Left lung (tissue), 4 donors: ENCODE measurements at regions not wholly inside any gene's neighbourhood (a gene's known extent, or its start where the extent isn't known, plus 50 kb on each side); places are given as distances from the start of the nearest gene placed in this dataset.
"Not testable (repeated sequence)": the region's sequence is repeated elsewhere in the genome, so short reads cannot be mapped to it uniquely, and the experiment has no call there.

ENCODE experiments used
- ATAC-seq: fragments of 200-7000 bp; cut with Tn5 transposase; one replicate; pipeline ENCODE4 v1.9.1; 2020; ENCODE audit warnings: moderate library complexity
- DNase-seq, 4 donors: peaks; one replicate each; pipeline ENCODE4 v3.0.0-alpha.2; 2013 to 2020
- H3K27ac ChIP-seq, 2 donors: fragments of 200-600 bp; sonication (generic) in 1 of 2; one replicate each; pipeline versions ENCODE4 v1.5.0 to v1.8.0; 2020 to 2021
- H3K27me3 ChIP-seq, 2 donors: fragments of 200-600 bp; sonication (generic) in 1 of 2; one replicate each; pipeline versions ENCODE4 v1.5.0 to v1.8.0; 2020 to 2021
- H3K36me3 ChIP-seq, 2 donors: fragments of 200-600 bp; sonication (generic) in 1 of 2; one replicate each; pipeline versions ENCODE4 v1.5.0 to v1.8.0; 2020 to 2021
- H3K4me1 ChIP-seq, 2 donors: fragments of 200-600 bp; one replicate each; pipeline ENCODE4 v1.8.0; 2021
- H3K4me3 ChIP-seq, 2 donors: fragments of 200-600 bp; sonication (generic) in 1 of 2; one replicate each; pipeline versions ENCODE4 v1.5.0 to v1.8.0; 2020 to 2021; ENCODE audit warnings: mild to moderate bottlenecking in 1 of 2
- H3K9me3 ChIP-seq, 2 donors: fragments of 200-600 bp; sonication (generic) in 1 of 2; one replicate each; pipeline versions ENCODE4 v1.5.0 to v1.8.0; 2020 to 2021
- intact Hi-C, 2 donors: fragments of 100-400 bp; cut with DNase I; formaldehyde crosslinking; loops; one replicate each; pipeline versions ENCODE4 v1.11.2 to v1.14.2; 2022
- TF ChIP-seq, protein P1 (sequence below), 2 donors: fragments of 200-600 bp; sonication (generic) in 1 of 2; IDR thresholded peaks; one replicate each; pipeline versions ENCODE4 v1.5.0 to v1.8.0; 2021; ENCODE audit warnings: antibody characterized with exemption in 2 of 2
- donor health status: DM: no; HTN: yes; CAD: no.
- donor health status: DM: no; HTN: no; CAD: no.

DNA sequence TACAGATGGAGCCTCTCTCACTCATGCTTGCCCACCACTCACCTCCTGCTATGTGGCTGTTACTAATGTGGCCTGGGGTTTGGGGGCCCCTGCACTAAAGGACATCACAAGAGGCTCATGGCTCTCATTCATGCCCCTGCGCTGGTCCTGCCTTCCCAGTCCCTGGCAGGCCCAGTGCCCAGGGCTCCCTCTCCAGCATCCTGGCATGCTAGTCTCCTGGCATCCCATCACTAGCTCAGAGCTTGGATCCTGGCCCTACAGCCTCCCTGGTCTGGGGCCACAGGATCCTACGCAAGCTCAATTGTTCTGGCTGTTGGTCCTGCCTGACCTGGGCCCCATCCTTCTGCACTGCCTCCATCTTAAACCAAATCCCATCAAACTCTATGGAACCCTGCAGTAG, 685.4 kb downstream of the PTPRU start:
- peaks cover 0 to 17% of the 10 kb centered on the region in 2 donors for H3K27me3 ChIP-seq
- DNase-seq (no peak), ATAC-seq (no peak)
- no peak overlapping the region for H3K4me3 ChIP-seq
- intact Hi-C loops = no loop called here
- no peak overlapping the region for H3K27ac ChIP-seq
- H3K36me3 ChIP-seq = no peaks in the 10 kb centered on the region
- H3K4me1 ChIP-seq = no peaks in the 10 kb centered on the region
- no peaks in the 10 kb centered on the region for H3K9me3 ChIP-seq
- TF ChIP-seq, protein P1, sequence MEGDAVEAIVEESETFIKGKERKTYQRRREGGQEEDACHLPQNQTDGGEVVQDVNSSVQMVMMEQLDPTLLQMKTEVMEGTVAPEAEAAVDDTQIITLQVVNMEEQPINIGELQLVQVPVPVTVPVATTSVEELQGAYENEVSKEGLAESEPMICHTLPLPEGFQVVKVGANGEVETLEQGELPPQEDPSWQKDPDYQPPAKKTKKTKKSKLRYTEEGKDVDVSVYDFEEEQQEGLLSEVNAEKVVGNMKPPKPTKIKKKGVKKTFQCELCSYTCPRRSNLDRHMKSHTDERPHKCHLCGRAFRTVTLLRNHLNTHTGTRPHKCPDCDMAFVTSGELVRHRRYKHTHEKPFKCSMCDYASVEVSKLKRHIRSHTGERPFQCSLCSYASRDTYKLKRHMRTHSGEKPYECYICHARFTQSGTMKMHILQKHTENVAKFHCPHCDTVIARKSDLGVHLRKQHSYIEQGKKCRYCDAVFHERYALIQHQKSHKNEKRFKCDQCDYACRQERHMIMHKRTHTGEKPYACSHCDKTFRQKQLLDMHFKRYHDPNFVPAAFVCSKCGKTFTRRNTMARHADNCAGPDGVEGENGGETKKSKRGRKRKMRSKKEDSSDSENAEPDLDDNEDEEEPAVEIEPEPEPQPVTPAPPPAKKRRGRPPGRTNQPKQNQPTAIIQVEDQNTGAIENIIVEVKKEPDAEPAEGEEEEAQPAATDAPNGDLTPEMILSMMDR (IDR thresholded peaks at IDR 0.05) = no peak

DNA sequence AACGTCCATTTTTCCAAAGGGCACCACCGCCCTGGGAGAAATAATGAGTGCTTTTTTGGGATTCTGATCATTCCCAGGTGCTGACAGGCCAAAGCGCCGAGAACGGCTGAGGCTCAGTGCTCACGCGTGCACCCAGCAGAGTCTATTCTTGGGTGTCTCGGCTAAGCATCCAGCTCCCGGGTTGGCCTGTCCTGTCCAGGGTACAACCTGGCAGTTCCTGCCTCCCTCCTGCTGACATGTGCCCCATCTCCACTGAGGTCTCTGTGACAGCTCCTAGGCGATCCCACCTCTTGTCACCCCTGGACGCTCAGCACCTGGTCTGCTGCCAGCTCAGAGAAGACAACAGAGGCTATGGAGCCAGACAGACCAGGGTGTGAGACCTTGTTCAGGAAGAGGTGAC, 684.5 kb downstream of the PTPRU start:
- H3K36me3 ChIP-seq = no peaks in the 10 kb centered on the region
- TF ChIP-seq, protein P1 (IDR thresholded peaks at IDR 0.05) = no peak
- no peaks in the 10 kb centered on the region for H3K4me1 ChIP-seq
- H3K27me3 ChIP-seq = peaks cover 0 to 17% of the 10 kb centered on the region in 2 donors
- no peak overlapping the region for H3K4me3 ChIP-seq
- intact Hi-C loops = no loop called here
- DNase-seq = no peak
- H3K9me3 ChIP-seq = no peaks in the 10 kb centered on the region
- no peak overlapping the region for H3K27ac ChIP-seq
- ATAC-seq = no peak

DNA sequence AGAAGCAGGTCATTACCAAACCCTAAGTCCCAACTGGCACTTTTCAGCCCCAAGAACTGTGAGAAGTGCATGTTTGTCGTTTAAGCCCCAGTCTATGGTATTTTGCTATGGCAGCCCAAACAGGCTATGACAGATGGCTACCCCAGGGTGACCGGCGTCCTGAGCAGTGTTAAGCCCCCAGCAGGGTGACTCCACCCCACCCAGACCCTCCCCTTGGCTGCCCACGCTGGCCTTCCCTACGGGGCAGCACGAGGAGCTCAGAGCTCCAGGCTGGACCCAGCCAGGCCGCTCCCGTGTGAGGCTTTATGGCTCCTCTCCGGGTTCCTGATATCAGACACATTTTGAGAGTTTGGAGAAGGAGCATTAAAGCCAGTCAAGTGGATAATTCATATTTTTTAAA, 684.0 kb downstream of the PTPRU start:
- Histone ChIP-seq H3K9me3 (no peaks in the 10 kb centered on the region), H3K4me1 (no peaks in the 10 kb centered on the region), H3K36me3 (no peaks in the 10 kb centered on the region), H3K4me3 (no peak overlapping the region), H3K27me3 (peaks cover 0 to 21% of the 10 kb centered on the region in 2 donors), H3K27ac (no peak overlapping the region)
- ATAC-seq (no peak), DNase-seq (no peak)
- TF ChIP-seq, protein P1 (IDR thresholded peaks at IDR 0.05) = no peak
- intact Hi-C loops = no loop called here

DNA sequence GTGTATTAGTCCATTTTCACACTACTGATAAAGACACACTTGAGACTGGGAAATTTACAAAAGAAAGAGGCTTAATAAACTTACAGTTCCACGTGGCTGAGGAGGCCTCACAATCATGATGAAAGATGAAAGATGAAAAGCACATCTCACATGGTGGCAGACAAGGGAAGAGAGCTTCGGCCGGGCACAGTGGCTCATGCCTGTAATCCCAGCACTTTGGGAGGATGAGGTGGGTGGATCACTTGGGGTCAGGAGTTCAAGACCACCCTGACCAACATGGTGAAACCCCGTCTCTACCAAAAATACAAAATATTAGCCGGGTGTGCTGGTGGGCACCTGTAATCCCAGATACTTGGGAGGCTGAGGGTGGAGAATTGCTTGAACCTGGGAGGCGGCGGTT, 682.7 kb downstream of the PTPRU start:
- H3K27ac ChIP-seq, H3K4me1 ChIP-seq, intact Hi-C loops, H3K4me3 ChIP-seq, H3K9me3 ChIP-seq, DNase-seq, ATAC-seq, H3K36me3 ChIP-seq: not testable (repeated sequence)
- H3K27me3 ChIP-seq = peaks cover 0 to 34% of the 10 kb centered on the region in 2 donors

DNA sequence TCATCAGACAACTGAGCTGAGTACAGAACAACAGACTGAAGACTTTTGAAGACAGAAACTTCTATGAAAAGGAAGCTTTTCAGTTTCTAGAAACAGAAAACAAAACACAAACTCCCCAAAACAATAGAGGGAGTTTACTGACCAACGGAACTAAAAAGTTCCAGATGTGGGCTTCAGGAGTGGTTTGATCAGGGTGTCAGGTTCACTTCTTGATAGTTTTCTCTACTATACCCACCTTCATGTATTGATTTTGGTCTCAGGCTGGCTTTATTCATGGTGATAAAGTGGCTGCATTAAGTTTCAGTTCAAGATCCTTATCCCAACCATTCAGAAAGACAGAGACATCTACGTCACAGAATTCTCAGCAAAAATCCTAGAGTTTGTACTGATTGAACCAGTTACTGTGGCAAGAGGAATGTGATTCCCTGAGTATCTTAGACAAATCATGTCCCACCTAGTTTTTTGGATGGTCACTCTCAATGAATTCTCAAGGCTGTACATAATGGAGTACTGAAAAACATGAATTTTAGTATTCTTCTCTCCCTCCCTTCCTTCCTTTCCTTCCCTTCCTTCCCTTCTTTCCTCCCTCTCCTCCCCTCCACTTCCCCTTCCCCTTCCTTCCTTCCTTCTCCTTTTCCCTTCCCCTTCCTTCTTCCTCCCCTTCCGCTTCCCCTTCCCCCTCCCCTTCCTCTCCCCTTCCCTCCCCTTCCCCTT, 680.5 kb downstream of the PTPRU start:
- no peaks in the 10 kb centered on the region for H3K36me3 ChIP-seq
- H3K4me1 ChIP-seq = no peaks in the 10 kb centered on the region
- peaks cover 0 to 43% of the 10 kb centered on the region in 2 donors for H3K27me3 ChIP-seq
- no peaks in the 10 kb centered on the region for H3K9me3 ChIP-seq
- TF ChIP-seq, protein P1 (IDR thresholded peaks at IDR 0.05) = no peak
- ATAC-seq (no peak), DNase-seq (no peak)
- no peak overlapping the region for H3K4me3 ChIP-seq
- intact Hi-C loops = no loop called here
- no peak overlapping the region for H3K27ac ChIP-seq

DNA sequence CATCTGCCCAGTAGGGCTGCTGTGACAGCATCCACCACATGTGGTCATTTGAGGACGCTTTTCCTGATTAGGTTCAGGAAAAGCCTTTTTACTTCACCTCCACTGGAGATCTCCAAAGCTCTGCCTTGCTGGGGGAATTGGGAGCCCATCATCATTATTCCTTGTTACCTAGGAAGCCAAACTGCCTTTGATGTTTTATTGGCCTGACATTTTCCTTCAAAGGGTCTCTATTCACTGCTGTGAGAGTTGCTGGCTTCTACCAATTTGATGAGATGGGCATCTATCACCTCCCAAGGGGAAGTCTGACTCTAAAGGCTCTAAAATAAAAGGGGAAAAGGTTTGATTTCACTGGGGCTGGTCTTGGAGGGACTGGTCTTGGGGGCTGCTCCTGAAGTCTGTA, 678.6 kb downstream of the PTPRU start:
- Histone ChIP-seq H3K27ac (no peak overlapping the region), H3K36me3 (no peaks in the 10 kb centered on the region), H3K4me1 (no peaks in the 10 kb centered on the region), H3K4me3 (no peak overlapping the region), H3K27me3 (peaks cover 0 to 55% of the 10 kb centered on the region in 2 donors), H3K9me3 (no peaks in the 10 kb centered on the region)
- DNase-seq (no peak), ATAC-seq (no peak)
- intact Hi-C loops = no loop called here
- TF ChIP-seq, protein P1 (IDR thresholded peaks at IDR 0.05) = no peak
